ENCODE measurements at regions not wholly inside any gene's neighbourhood (a gene's known extent, or its start where the extent isn't known, plus 50 kb on each side); places are given as distances from the start of the nearest gene placed in this dataset.

- 53 to 73% methylated on average over 18 to 26 of the region's 26 CpGs for WGBS, 2 donors
Measured at GRCh38 chr17:55561316-55561972, 50.2 kb upstream of the SMIM36 start.

More at GRCh38 chr17:55561316-55561972, 50.2 kb upstream of the SMIM36 start:
- no peaks in the 10 kb centered on the region for H3K27me3 ChIP-seq
- H3K4me3 ChIP-seq, result peak overlapping the region; percentile 21 to 34
- H3K27ac ChIP-seq, result no peak overlapping the region
- no peaks in the 10 kb centered on the region for H3K9me3 ChIP-seq
- TF ChIP-seq POLR2A (IDR thresholded peaks at IDR 0.05) (no peak), CTCF (IDR thresholded peaks at IDR 0.05) (no peak)
- DNase-seq, result no peak
- peaks cover 3% of the 10 kb centered on the region for H3K4me1 ChIP-seq
- no peaks in the 10 kb centered on the region for H3K36me3 ChIP-seq (ENCODE audit: low read depth, missing control alignments)
- intact Hi-C loops (cut with DNase I; ENCODE audit: low total_unique reads), result no loop called here
